ENCODE measurements at regions not wholly inside any gene's neighbourhood (a gene's known extent, or its start where the extent isn't known, plus 50 kb on each side); places are given as distances from the start of the nearest gene placed in this dataset.
"Not testable (repeated sequence)": the region's sequence is repeated elsewhere in the genome, so short reads cannot be mapped to it uniquely, and the experiment has no call there.

- no peak overlapping the region for H3K4me3 ChIP-seq (replicated peaks; ENCODE audit: low read depth, low read length)
- H3K27me3 ChIP-seq (replicated peaks; ENCODE audit: control insufficient read depth, insufficient read depth, low read length) = no peaks in the 10 kb centered on the region
- DNase-seq (ENCODE audit: extremely low read depth, insufficient read length) = no peak
- H3K36me3 ChIP-seq (ENCODE audit: control insufficient read depth, insufficient read depth, low read length) = no peaks in the 10 kb centered on the region
- TF ChIP-seq CTCF (IDR thresholded peaks at IDR 0.05; ENCODE audit: insufficient read depth, low read length, poor library complexity, severe bottlenecking) = no peak
These were observed 459.9 kb upstream of the RORB start for GRCh38 chr9:74037274-74037673.

DNA sequence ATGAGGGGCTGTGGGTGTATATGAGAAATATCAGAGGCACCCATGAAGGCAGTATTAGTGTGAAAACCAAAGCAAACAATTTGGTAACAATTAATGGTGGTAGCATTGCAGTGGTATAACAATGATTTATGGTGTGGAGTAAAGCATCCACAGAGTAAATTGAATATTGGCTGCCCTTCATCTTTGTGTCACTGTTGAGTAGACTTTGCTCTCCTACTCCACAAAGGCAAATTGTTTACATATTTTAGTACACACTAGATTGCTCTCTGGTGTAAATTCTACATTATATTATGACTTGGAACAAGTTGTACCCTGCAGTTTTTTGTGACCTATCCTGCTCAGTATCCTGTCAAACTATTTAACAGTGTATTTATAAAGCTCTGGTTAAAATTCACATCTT lies 455.5 kb upstream of the RORB start:
- no peaks in the 10 kb centered on the region for H3K27me3 ChIP-seq (replicated peaks; ENCODE audit: control insufficient read depth, insufficient read depth, low read length)
- TF ChIP-seq CTCF (IDR thresholded peaks at IDR 0.05; ENCODE audit: insufficient read depth, low read length, poor library complexity, severe bottlenecking) = no peak
- H3K4me3 ChIP-seq (replicated peaks; ENCODE audit: low read depth, low read length) = no peak overlapping the region
- DNase-seq (ENCODE audit: extremely low read depth, insufficient read length) = no peak
- no peaks in the 10 kb centered on the region for H3K36me3 ChIP-seq (ENCODE audit: control insufficient read depth, insufficient read depth, low read length)

GRCh38 chr9:74044844-74045243 lies 452.3 kb upstream of the RORB start:
- Histone ChIP-seq H3K27me3 (replicated peaks; ENCODE audit: control insufficient read depth, insufficient read depth, low read length) (no peaks in the 10 kb centered on the region), H3K4me3 (replicated peaks; ENCODE audit: low read depth, low read length) (no peak overlapping the region), H3K36me3 (ENCODE audit: control insufficient read depth, insufficient read depth, low read length) (no peaks in the 10 kb centered on the region)
- no peak for DNase-seq (ENCODE audit: extremely low read depth, insufficient read length)
- no peak for TF ChIP-seq CTCF (IDR thresholded peaks at IDR 0.05; ENCODE audit: insufficient read depth, low read length, poor library complexity, severe bottlenecking)

GRCh38 chr9:74056023-74056422 lies 441.1 kb upstream of the RORB start:
- no peak for TF ChIP-seq CTCF (IDR thresholded peaks at IDR 0.05; ENCODE audit: insufficient read depth, low read length, poor library complexity, severe bottlenecking)
- H3K4me3 ChIP-seq (replicated peaks; ENCODE audit: low read depth, low read length) = no peak overlapping the region
- no peak for DNase-seq (ENCODE audit: extremely low read depth, insufficient read length)

GRCh38 chr9:74057051-74057450 lies 440.1 kb upstream of the RORB start:
- not testable (repeated sequence) for H3K4me3 ChIP-seq (replicated peaks; ENCODE audit: low read depth, low read length); H3K36me3 ChIP-seq (ENCODE audit: control insufficient read depth, insufficient read depth, low read length); DNase-seq (ENCODE audit: extremely low read depth, insufficient read length); H3K27me3 ChIP-seq (replicated peaks; ENCODE audit: control insufficient read depth, insufficient read depth, low read length)

More at GRCh38 chr9:74056023-74056422, 441.1 kb upstream of the RORB start:
- no peaks in the 10 kb centered on the region for H3K36me3 ChIP-seq (ENCODE audit: control insufficient read depth, insufficient read depth, low read length)
- H3K27me3 ChIP-seq (replicated peaks; ENCODE audit: control insufficient read depth, insufficient read depth, low read length) = no peaks in the 10 kb centered on the region

DNA sequence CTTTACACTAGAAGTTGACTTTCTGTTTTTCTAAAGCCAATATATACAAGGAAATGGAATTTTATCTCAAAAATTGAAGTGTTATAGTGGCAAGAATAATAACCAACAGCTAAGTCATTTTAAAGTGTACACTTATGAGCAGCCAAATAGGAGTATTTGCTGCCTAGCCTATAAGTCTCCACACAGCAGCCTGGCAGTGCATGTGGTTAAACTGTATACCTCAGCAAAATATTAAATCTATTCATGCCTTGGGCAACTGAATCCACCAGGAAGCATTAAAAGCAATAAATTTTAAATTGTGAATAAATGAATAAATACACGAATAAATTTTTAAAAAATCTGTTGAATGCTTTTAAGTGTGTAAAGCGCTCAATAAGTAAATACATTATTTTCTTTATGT lies 432.4 kb upstream of the RORB start:
- H3K36me3 ChIP-seq (ENCODE audit: control insufficient read depth, insufficient read depth, low read length) = no peaks in the 10 kb centered on the region
- no peaks in the 10 kb centered on the region for H3K27me3 ChIP-seq (replicated peaks; ENCODE audit: control insufficient read depth, insufficient read depth, low read length)
- TF ChIP-seq CTCF (IDR thresholded peaks at IDR 0.05; ENCODE audit: insufficient read depth, low read length, poor library complexity, severe bottlenecking) = no peak
- H3K4me3 ChIP-seq (replicated peaks; ENCODE audit: low read depth, low read length) = no peak overlapping the region
- no peak for DNase-seq (ENCODE audit: extremely low read depth, insufficient read length)

All from GM06990 (cell line).